ENCODE measurements at regions not wholly inside any gene's neighbourhood (a gene's known extent, or its start where the extent isn't known, plus 50 kb on each side); places are given as distances from the start of the nearest gene placed in this dataset.

- TF ChIP-seq CTCF (IDR thresholded peaks at IDR 0.05): no peak
- no peak for TF ChIP-seq POLR2A (IDR thresholded peaks at IDR 0.05)
- ATAC-seq: no peak
- Histone ChIP-seq H3K9me3 (no peaks in the 10 kb centered on the region), H3K27me3 (no peaks in the 10 kb centered on the region), H3K4me3 (no peak overlapping the region), H3K4me1 (no peaks in the 10 kb centered on the region), H3K36me3 (replicated peaks in 1 of 2; ENCODE audit: insufficient read depth in 1 of 2, low read depth in 2 of 2) (no peaks in the 10 kb centered on the region), H3K27ac (no peak overlapping the region)
- WGBS, 2 donors: 95% methylated on average over 7 of the region's 7 CpGs
- intact Hi-C loops (cut with DNase I): no loop called here
- no peak for DNase-seq
These were observed 78.5 kb upstream of the SMAD3 start for GRCh38 chr15:66986951-66987350.

GRCh38 chr15:66993090-66993489 lies 72.3 kb upstream of the SMAD3 start:
- DNase-seq (no peak), ATAC-seq (no peak)
- whole genome bisulfite sequencing, 2 donors: 87 to 92% methylated on average over 2 of the region's 2 CpGs
- no peaks in the 10 kb centered on the region for H3K27me3 ChIP-seq
- no peaks in the 10 kb centered on the region for H3K36me3 ChIP-seq (replicated peaks in 1 of 2; ENCODE audit: insufficient read depth in 1 of 2, low read depth in 2 of 2)
- TF ChIP-seq CTCF (IDR thresholded peaks at IDR 0.05) (no peak), POLR2A (IDR thresholded peaks at IDR 0.05) (no peak)
- no peak overlapping the region for H3K4me3 ChIP-seq
- intact Hi-C loops (cut with DNase I): no loop called here
- H3K27ac ChIP-seq: no peak overlapping the region
- no peaks in the 10 kb centered on the region for H3K9me3 ChIP-seq
- no peaks in the 10 kb centered on the region for H3K4me1 ChIP-seq

DNA sequence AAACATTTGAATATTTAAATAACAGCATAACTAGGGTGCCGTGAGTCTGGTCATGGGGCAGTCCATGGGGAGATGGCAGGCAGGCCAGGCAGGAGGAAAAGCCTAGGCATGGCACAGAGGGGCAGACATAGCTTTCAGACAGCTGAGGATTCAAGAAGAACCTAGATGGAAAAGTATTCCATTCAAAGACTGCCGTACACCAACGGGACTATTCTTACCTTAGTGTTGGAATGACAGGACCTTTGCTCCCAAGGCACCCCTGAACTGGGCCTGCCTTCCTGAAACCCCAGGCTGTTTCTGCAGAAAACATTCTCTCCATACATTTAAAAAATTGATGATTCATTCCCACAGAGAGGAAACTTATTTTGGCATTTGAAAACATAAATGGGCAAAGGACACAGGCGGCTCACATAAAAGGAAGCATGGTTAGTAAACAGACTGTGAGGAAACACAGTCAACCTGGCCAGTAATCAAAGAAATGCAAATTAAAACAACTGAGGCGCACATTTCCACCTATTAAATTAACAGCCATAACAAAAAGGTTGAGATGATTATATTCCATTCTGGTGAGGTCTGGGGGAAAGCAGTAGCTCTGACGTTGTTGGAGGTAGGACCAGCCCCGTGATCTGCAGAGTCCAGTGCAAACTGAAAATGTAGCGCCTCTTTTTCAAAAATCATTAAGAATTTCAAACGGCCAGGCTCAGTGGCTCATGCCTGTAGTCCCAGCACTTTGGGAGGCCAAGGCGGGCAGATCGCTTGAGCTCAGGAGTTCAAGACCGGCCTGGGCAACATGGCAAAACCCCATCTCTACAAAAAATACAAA lies 71.3 kb upstream of the SMAD3 start:
- Histone ChIP-seq H3K27me3 (no peaks in the 10 kb centered on the region), H3K27ac (no peak overlapping the region), H3K4me3 (no peak overlapping the region), H3K36me3 (replicated peaks in 1 of 2; ENCODE audit: insufficient read depth in 1 of 2, low read depth in 2 of 2) (no peaks in the 10 kb centered on the region), H3K4me1 (no peaks in the 10 kb centered on the region), H3K9me3 (no peaks in the 10 kb centered on the region)
- no peak for DNase-seq
- 78 to 87% methylated on average over 12 of the region's 12 CpGs for WGBS, 2 donors
- no peak for ATAC-seq
- intact Hi-C loops (cut with DNase I): no loop called here
- TF ChIP-seq CTCF (IDR thresholded peaks at IDR 0.05) (no peak), POLR2A (IDR thresholded peaks at IDR 0.05) (no peak)

- ATAC-seq (no peak), DNase-seq (no peak)
- intact Hi-C loops (cut with DNase I): no loop called here
- Histone ChIP-seq H3K27ac (no peak overlapping the region), H3K4me1 (no peaks in the 10 kb centered on the region), H3K36me3 (replicated peaks in 1 of 2; ENCODE audit: insufficient read depth in 1 of 2, low read depth in 2 of 2) (no peaks in the 10 kb centered on the region), H3K4me3 (no peak overlapping the region), H3K9me3 (no peaks in the 10 kb centered on the region), H3K27me3 (no peaks in the 10 kb centered on the region)
- WGBS, 2 donors: 82 to 84% methylated on average over 7 of the region's 7 CpGs
- TF ChIP-seq POLR2A (IDR thresholded peaks at IDR 0.05) (no peak), CTCF (IDR thresholded peaks at IDR 0.05) (no peak)
These were observed 70.3 kb upstream of the SMAD3 start for GRCh38 chr15:66994927-66995656.

All from body of pancreas (tissue), 4 donors.